ENCODE measurements at regions not wholly inside any gene's neighbourhood (a gene's known extent, or its start where the extent isn't known, plus 50 kb on each side); places are given as distances from the start of the nearest gene placed in this dataset.
A peak's percentile ranks its signal among the peaks of the same experiment; 100 is the strongest.
"Not testable (repeated sequence)": the region's sequence is repeated elsewhere in the genome, so short reads cannot be mapped to it uniquely, and the experiment has no call there.

- no peak for DNase-seq (ENCODE audit: low spot score in 2 of 2)
- no peak overlapping the region for H3K27ac Mint-ChIP-seq
- peaks cover 19% of the 10 kb centered on the region for H3K4me1 Mint-ChIP-seq
- ATAC-seq = no peak
- H3K4me3 Mint-ChIP-seq = peak overlapping the region; percentile 50
- H3K36me3 Mint-ChIP-seq = no peaks in the 10 kb centered on the region
- H3K9me3 Mint-ChIP-seq = no peaks in the 10 kb centered on the region
Observed at GRCh38 chr19:29873801-29874575, 62.2 kb downstream of the CCNE1 start.

GRCh38 chr19:29875931-29876330 lies 64.1 kb downstream of the CCNE1 start:
- no peaks in the 10 kb centered on the region for H3K9me3 Mint-ChIP-seq

GRCh38 chr19:29876414-29876813 lies 64.6 kb downstream of the CCNE1 start:
- H3K4me1 Mint-ChIP-seq = peaks cover 19% of the 10 kb centered on the region

More at GRCh38 chr19:29875931-29876330, 64.1 kb downstream of the CCNE1 start:
- DNase-seq (ENCODE audit: low spot score in 2 of 2) (no peak), ATAC-seq (no peak)
- peaks cover 19% of the 10 kb centered on the region for H3K4me1 Mint-ChIP-seq
- no peak overlapping the region for H3K4me3 Mint-ChIP-seq
- no peaks in the 10 kb centered on the region for H3K36me3 Mint-ChIP-seq
- H3K27ac Mint-ChIP-seq = no peak overlapping the region

GRCh38 chr19:29876908-29877307 lies 65.1 kb downstream of the CCNE1 start:
- H3K9me3 Mint-ChIP-seq; ATAC-seq; H3K27ac Mint-ChIP-seq; H3K4me3 Mint-ChIP-seq; DNase-seq (ENCODE audit: low spot score in 2 of 2); H3K36me3 Mint-ChIP-seq: not testable (repeated sequence)
- H3K4me1 Mint-ChIP-seq = peaks cover 19% of the 10 kb centered on the region

More at GRCh38 chr19:29876414-29876813, 64.6 kb downstream of the CCNE1 start:
- ATAC-seq (no peak), DNase-seq (ENCODE audit: low spot score in 2 of 2) (no peak)
- H3K9me3 Mint-ChIP-seq = no peaks in the 10 kb centered on the region
- H3K36me3 Mint-ChIP-seq = no peaks in the 10 kb centered on the region
- H3K27ac Mint-ChIP-seq = no peak overlapping the region
- no peak overlapping the region for H3K4me3 Mint-ChIP-seq

- H3K4me3 Mint-ChIP-seq = no peak overlapping the region
- H3K27ac Mint-ChIP-seq = peak overlapping the region; percentile 39
- no peaks in the 10 kb centered on the region for H3K9me3 Mint-ChIP-seq
- no peak for ATAC-seq
- no peak for DNase-seq (ENCODE audit: low spot score in 2 of 2)
- H3K4me1 Mint-ChIP-seq = peaks cover 6% of the 10 kb centered on the region
- no peaks in the 10 kb centered on the region for H3K36me3 Mint-ChIP-seq
Observed at GRCh38 chr19:29878973-29879654, 62.9 kb upstream of the URI1 start.

GRCh38 chr19:29879655-29879974 lies 62.4 kb upstream of the URI1 start:
- peaks cover 6% of the 10 kb centered on the region for H3K4me1 Mint-ChIP-seq
- H3K9me3 Mint-ChIP-seq = no peaks in the 10 kb centered on the region

GRCh38 chr19:29880498-29881081 lies 61.4 kb upstream of the URI1 start:
- DNase-seq (ENCODE audit: low spot score in 2 of 2) = no peak
- Mint-ChIP-seq H3K27ac (no peak overlapping the region), H3K4me3 (no peak overlapping the region), H3K4me1 (peaks cover 6% of the 10 kb centered on the region), H3K9me3 (no peaks in the 10 kb centered on the region), H3K36me3 (no peaks in the 10 kb centered on the region)
- no peak for ATAC-seq

More at GRCh38 chr19:29879655-29879974, 62.4 kb upstream of the URI1 start:
- H3K36me3 Mint-ChIP-seq = no peaks in the 10 kb centered on the region
- DNase-seq (ENCODE audit: low spot score in 2 of 2) = no peak
- no peak overlapping the region for H3K27ac Mint-ChIP-seq
- no peak overlapping the region for H3K4me3 Mint-ChIP-seq
- ATAC-seq = no peak

GRCh38 chr19:29881386-29881785 lies 60.7 kb upstream of the URI1 start:
- Mint-ChIP-seq H3K4me1 (peaks cover 3% of the 10 kb centered on the region), H3K9me3 (no peaks in the 10 kb centered on the region), H3K36me3 (no peaks in the 10 kb centered on the region), H3K4me3 (no peak overlapping the region), H3K27ac (no peak overlapping the region)
- no peak for DNase-seq (ENCODE audit: low spot score in 2 of 2)
- no peak for ATAC-seq

GRCh38 chr19:29882719-29883105 lies 59.3 kb upstream of the URI1 start:
- DNase-seq (ENCODE audit: low spot score in 2 of 2) (no peak), ATAC-seq (no peak)
- H3K4me1 Mint-ChIP-seq = no peaks in the 10 kb centered on the region
- no peak overlapping the region for H3K4me3 Mint-ChIP-seq
- no peak overlapping the region for H3K27ac Mint-ChIP-seq
- H3K9me3 Mint-ChIP-seq = no peaks in the 10 kb centered on the region
- H3K36me3 Mint-ChIP-seq = no peaks in the 10 kb centered on the region

GRCh38 chr19:29884044-29884443 lies 58.0 kb upstream of the URI1 start:
- Mint-ChIP-seq H3K36me3 (no peaks in the 10 kb centered on the region), H3K4me3 (no peak overlapping the region), H3K4me1 (no peaks in the 10 kb centered on the region), H3K9me3 (no peaks in the 10 kb centered on the region), H3K27ac (no peak overlapping the region)
- ATAC-seq (no peak), DNase-seq (ENCODE audit: low spot score in 2 of 2) (no peak)

- Mint-ChIP-seq H3K4me1 (no peaks in the 10 kb centered on the region), H3K4me3 (no peak overlapping the region), H3K27ac (no peak overlapping the region), H3K9me3 (no peaks in the 10 kb centered on the region), H3K36me3 (no peaks in the 10 kb centered on the region)
- ATAC-seq (no peak), DNase-seq (ENCODE audit: low spot score in 2 of 2) (no peak)
Observed at GRCh38 chr19:29884466-29884865, 57.6 kb upstream of the URI1 start.

- not testable (repeated sequence) for H3K4me1 Mint-ChIP-seq, H3K27ac Mint-ChIP-seq
Observed at GRCh38 chr19:29886106-29886505, 55.9 kb upstream of the URI1 start.

GRCh38 chr19:29886586-29886985 lies 55.5 kb upstream of the URI1 start:
- no peak for ATAC-seq

More at GRCh38 chr19:29886106-29886505, 55.9 kb upstream of the URI1 start:
- DNase-seq (ENCODE audit: low spot score in 2 of 2); H3K4me3 Mint-ChIP-seq; ATAC-seq; H3K9me3 Mint-ChIP-seq; H3K36me3 Mint-ChIP-seq: not testable (repeated sequence)

GRCh38 chr19:29887442-29887855 lies 54.6 kb upstream of the URI1 start:
- Mint-ChIP-seq H3K27ac (no peak overlapping the region), H3K36me3 (no peaks in the 10 kb centered on the region), H3K4me3 (no peak overlapping the region), H3K4me1 (no peaks in the 10 kb centered on the region), H3K9me3 (no peaks in the 10 kb centered on the region)
- DNase-seq (ENCODE audit: low spot score in 2 of 2) = no peak
- ATAC-seq = peak; percentile 37

More at GRCh38 chr19:29886586-29886985, 55.5 kb upstream of the URI1 start:
- no peak for DNase-seq (ENCODE audit: low spot score in 2 of 2)
- H3K36me3 Mint-ChIP-seq = no peaks in the 10 kb centered on the region
- H3K4me1 Mint-ChIP-seq = no peaks in the 10 kb centered on the region
- H3K9me3 Mint-ChIP-seq = no peaks in the 10 kb centered on the region
- no peak overlapping the region for H3K27ac Mint-ChIP-seq
- no peak overlapping the region for H3K4me3 Mint-ChIP-seq

- not testable (repeated sequence) for ATAC-seq; H3K36me3 Mint-ChIP-seq; H3K27ac Mint-ChIP-seq; H3K4me3 Mint-ChIP-seq; H3K4me1 Mint-ChIP-seq; DNase-seq (ENCODE audit: low spot score in 2 of 2); H3K9me3 Mint-ChIP-seq
Observed at GRCh38 chr19:29888047-29888446, 54.0 kb upstream of the URI1 start.

- DNase-seq (ENCODE audit: low spot score in 2 of 2) (no peak), ATAC-seq (no peak)
- Mint-ChIP-seq H3K4me1 (no peaks in the 10 kb centered on the region), H3K9me3 (no peaks in the 10 kb centered on the region), H3K27ac (no peak overlapping the region), H3K4me3 (no peak overlapping the region), H3K36me3 (no peaks in the 10 kb centered on the region)
Observed at GRCh38 chr19:29889702-29890101, 52.3 kb upstream of the URI1 start.
